Glutamatergic neuron (in vitro differentiated cells): ENCODE measurements at regions not wholly inside any gene's neighbourhood (a gene's known extent, or its start where the extent isn't known, plus 50 kb on each side); places are given as distances from the start of the nearest gene placed in this dataset.
A peak's percentile ranks its signal among the peaks of the same experiment; 100 is the strongest.
"Not testable (repeated sequence)": the region's sequence is repeated elsewhere in the genome, so short reads cannot be mapped to it uniquely, and the experiment has no call there.

Experiments used
- DNase-seq: peaks from one replicate; pipeline ENCODE4 v3.0.0; 2022
- H3K27ac Mint-ChIP-seq: one replicate; pipeline ENCODE4 v1.8.0; 2020; ENCODE audit warnings: mild to moderate bottlenecking, mixed read lengths, inconsistent platforms; ENCODE audit not compliant: unreplicated experiment
- H3K27me3 Mint-ChIP-seq: one replicate; pipeline ENCODE4 v1.8.0; 2020; ENCODE audit warnings: mild to moderate bottlenecking, moderate library complexity, mixed read lengths, inconsistent platforms; ENCODE audit not compliant: unreplicated experiment
- H3K36me3 Mint-ChIP-seq: one replicate; pipeline ENCODE4 v1.8.0; 2020; ENCODE audit warnings: mild to moderate bottlenecking, mixed read lengths, inconsistent platforms; ENCODE audit not compliant: unreplicated experiment
- H3K4me1 Mint-ChIP-seq: one replicate; pipeline ENCODE4 v1.8.0; 2020; ENCODE audit warnings: mild to moderate bottlenecking, low read depth, mixed read lengths, inconsistent platforms; ENCODE audit not compliant: unreplicated experiment
- H3K4me3 Mint-ChIP-seq: one replicate; pipeline ENCODE4 v1.8.0; 2020; ENCODE audit warnings: mild to moderate bottlenecking, mixed read lengths, inconsistent platforms; ENCODE audit not compliant: unreplicated experiment
- H3K9me3 Mint-ChIP-seq: one replicate; pipeline ENCODE4 v1.8.0; 2020; ENCODE audit warnings: mild to moderate bottlenecking, moderate library complexity, mixed read lengths, inconsistent platforms; ENCODE audit not compliant: unreplicated experiment
- CTCF ChIP-seq: fragments of 200-600 bp; sonication (generic); IDR thresholded peaks from one replicate; pipeline ENCODE4 v1.5.0; 2021; ENCODE audit not compliant: partially characterized antibody, unreplicated experiment

GRCh38 chr11:122578171-122578825 lies 77.2 kb upstream of the UBASH3B start:
- no peak for TF ChIP-seq CTCF
- no peak for DNase-seq
- Mint-ChIP-seq H3K27me3 (peaks cover 2% of the 10 kb centered on the region), H3K27ac (no peak overlapping the region), H3K4me3 (no peak overlapping the region), H3K4me1 (peaks cover 2% of the 10 kb centered on the region), H3K36me3 (peaks cover 4% of the 10 kb centered on the region), H3K9me3 (peaks cover 2% of the 10 kb centered on the region)

- no peaks in the 10 kb centered on the region for H3K9me3 Mint-ChIP-seq
- H3K4me1 Mint-ChIP-seq = no peaks in the 10 kb centered on the region
- no peak overlapping the region for H3K27ac Mint-ChIP-seq
- TF ChIP-seq CTCF = no peak
- no peak overlapping the region for H3K4me3 Mint-ChIP-seq
- no peak for DNase-seq
- peaks cover 2% of the 10 kb centered on the region for H3K27me3 Mint-ChIP-seq
- H3K36me3 Mint-ChIP-seq = no peaks in the 10 kb centered on the region
These were observed 82.9 kb upstream of the UBASH3B start for GRCh38 chr11:122572592-122572991.

DNA sequence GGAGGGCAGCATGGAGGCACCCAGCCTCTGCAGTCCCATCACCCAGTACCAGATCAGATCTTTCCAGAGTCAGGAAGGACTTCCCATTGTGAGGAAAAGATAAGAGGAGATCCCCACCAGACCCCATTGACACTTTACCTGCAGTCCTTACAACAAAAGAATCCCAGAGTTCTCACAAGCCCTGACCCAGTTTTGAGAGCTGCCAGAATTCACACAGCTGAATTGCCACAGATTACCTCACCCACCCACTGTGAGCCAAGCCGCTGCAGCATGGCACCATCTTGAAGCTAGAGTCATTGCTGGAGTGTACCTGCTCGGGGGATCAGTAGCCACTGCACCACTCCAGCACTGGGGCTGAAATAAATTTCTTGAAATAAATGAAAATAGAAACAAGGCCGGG lies 91.8 kb upstream of the UBASH3B start:
- H3K27ac Mint-ChIP-seq = no peak overlapping the region
- no peak overlapping the region for H3K4me3 Mint-ChIP-seq
- H3K9me3 Mint-ChIP-seq = peaks cover 2% of the 10 kb centered on the region
- H3K36me3 Mint-ChIP-seq = no peaks in the 10 kb centered on the region
- no peaks in the 10 kb centered on the region for H3K4me1 Mint-ChIP-seq
- DNase-seq = no peak
- no peak for TF ChIP-seq CTCF
- H3K27me3 Mint-ChIP-seq = peaks cover 3% of the 10 kb centered on the region

DNA sequence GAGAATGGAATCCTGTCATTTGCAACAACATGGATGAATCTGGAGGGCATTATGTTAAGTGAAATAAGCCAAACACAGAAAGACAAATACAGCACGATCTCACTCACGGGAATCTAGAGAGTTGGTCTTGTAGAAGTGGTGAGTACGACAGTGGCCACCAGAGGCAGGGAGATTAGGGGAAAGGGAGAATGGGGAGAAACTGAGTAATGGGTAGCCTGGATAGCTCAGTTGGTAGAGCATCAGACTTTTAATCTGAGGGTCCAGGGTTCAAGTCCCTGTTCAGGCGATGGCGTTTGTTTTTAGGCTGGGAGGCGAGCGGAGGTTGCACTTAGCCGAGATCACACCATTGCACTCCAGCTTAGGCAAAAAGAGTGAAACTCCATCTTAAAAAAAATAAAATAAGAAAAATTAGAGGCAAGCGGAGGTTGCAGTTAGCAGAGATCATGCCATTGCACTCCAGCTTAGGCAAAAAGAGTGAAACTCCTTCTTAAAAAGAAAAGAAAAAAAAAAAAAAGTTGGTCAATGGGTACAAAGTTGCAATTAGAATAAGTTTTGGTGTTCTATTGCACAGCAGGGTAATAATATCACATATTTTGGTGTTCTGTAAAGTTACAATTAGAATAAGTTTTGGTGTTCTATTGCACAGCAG lies 95.7 kb upstream of the UBASH3B start:
- Mint-ChIP-seq H3K4me3 (no peak overlapping the region), H3K36me3 (no peaks in the 10 kb centered on the region), H3K27ac (no peak overlapping the region), H3K27me3 (peaks cover 2% of the 10 kb centered on the region), H3K4me1 (no peaks in the 10 kb centered on the region), H3K9me3 (peaks cover 3% of the 10 kb centered on the region)
- no peak for TF ChIP-seq CTCF
- no peak for DNase-seq

DNA sequence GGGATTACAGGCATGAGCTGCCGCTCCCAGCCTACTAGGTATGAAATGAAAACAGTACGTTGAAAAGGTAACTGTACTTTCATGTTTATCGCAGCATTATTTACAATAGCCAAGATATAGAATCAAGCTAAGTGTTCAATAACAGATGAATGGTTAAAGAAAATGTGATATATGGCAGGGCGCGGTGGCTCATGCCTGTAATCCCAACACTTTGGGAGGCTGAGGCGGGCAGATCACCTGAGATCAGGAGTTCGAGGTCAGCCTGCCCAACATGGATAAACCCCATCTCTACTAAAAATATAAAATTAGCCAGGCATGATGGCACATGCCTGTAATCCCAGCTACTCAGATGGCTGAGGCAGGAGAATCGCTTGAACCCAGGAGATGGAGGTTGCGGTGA lies 96.3 kb upstream of the UBASH3B start:
- not testable (repeated sequence) for H3K27ac Mint-ChIP-seq, H3K4me3 Mint-ChIP-seq, H3K4me1 Mint-ChIP-seq, H3K36me3 Mint-ChIP-seq, DNase-seq, H3K9me3 Mint-ChIP-seq, H3K27me3 Mint-ChIP-seq

DNA sequence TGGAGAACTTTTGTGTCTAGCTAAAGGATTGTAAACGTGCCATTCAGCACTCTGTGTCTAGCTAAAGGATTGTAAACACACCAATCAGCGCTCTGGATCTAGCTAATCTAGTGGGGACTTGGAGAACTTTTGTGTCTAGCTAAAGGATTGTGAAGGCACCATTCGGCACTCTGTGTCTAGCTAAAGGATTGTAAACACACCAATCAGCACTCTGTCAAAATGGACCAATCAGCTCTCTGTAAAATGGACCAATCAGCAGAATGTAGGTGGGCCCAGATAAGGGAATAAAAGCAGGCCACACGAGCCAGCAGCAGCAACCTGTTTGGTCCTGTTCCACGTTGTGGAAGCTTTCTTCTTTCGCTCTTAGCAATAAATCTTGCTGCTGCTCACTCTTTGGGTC lies 98.4 kb upstream of the UBASH3B start:
- peak overlapping the region; percentile 26 for H3K4me3 Mint-ChIP-seq
- not testable (repeated sequence) for H3K27me3 Mint-ChIP-seq, H3K9me3 Mint-ChIP-seq, DNase-seq, H3K27ac Mint-ChIP-seq, H3K36me3 Mint-ChIP-seq, H3K4me1 Mint-ChIP-seq
